HG02642 (cell line): ENCODE measurements at regions not wholly inside any gene's neighbourhood (a gene's known extent, or its start where the extent isn't known, plus 50 kb on each side); places are given as distances from the start of the nearest gene placed in this dataset.
"Not testable (repeated sequence)": the region's sequence is repeated elsewhere in the genome, so short reads cannot be mapped to it uniquely, and the experiment has no call there.

Experiments used
- ATAC-seq: cut with Tn5 transposase; IDR thresholded peaks from one replicate; pipeline ENCODE4 v1.9.1; 2021; ENCODE audit warnings: mild to moderate bottlenecking; ENCODE audit not compliant: unreplicated experiment, poor library complexity

DNA sequence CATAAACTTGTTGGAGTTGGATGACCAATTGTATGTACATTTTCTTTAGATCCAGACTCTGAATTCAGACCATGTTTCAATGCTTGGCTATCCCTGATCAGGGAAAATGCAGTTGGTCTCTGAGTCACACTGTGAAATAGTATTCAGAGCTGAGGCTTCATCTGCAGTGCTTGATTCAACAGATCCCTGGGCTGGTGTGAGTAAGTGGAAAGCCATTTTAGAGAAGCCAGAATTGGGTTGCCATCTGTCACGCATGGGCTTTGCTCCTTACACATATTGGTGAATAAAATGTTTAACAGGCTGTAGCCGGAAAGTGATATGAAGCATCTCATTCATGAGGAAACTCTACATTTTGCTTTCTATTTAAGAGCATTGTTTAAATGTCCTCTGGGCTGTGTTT lies 50.0 kb upstream of the ACYP2 start:
- ATAC-seq, result no peak

DNA sequence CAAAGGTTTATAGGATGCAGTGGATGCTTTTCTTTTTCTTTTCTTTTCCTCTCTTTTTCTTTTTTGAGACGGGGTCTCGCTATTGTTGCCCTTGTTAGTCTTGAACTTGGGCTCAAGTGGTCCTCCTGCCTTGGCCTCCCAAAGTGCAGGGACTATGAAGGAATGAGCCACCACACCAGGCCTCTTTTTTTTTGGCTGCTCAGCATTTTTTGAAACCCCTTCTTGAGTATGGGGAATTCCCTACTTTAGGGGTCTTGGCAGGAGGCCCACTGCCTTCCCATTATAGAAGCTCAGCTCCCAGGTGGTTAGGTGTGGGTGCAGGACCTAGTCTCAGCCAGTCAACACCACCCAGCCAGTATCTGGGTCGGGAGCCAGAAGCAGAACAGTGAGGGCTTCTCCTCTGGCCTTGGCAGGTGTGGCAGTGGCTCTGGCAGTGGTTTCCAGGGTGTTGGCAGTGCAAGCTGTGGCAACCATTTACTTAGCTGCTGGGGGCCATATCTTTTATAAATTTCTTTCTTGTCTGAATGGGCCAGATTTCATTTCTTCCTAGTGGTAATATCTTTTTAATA lies 51.4 kb upstream of the ACYP2 start:
- ATAC-seq, result no peak

DNA sequence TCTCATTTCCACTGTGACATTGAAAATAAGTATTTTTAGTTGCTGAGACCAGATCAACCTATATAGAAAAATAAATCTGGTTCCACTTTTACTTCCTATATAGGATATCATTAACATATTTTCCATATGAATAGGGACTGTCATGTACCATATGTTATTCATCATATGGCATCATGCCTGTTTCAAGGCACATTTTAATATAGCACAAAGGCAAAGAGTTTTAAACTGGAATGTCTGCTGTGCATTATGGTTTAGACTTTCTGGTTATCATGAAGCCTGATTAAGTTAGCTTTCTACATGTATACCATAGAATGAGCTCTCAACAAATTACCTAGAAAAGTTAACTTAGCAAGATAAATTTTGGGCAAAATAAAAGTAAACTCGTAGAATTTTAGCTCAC lies 53.0 kb upstream of the ACYP2 start:
- no peak for ATAC-seq

DNA sequence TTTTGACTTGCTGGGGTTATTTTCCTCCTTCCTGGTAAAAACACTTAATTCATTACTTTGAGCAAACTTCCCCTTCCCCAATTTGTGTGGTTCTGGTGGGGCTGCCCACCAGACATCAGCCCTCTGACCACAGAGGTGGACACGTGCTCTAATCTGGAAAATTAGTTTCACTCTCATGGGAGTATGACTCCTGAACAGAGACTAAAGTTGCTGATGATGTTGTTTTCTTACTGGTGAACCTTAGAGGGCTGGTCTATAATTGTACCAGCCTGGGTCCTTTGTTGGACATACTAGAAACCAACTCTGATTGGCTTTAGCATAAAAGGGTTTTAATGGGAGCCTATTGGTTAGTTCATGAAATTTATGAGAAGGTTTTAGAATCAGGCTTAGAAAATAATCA lies 54.1 kb upstream of the ACYP2 start:
- ATAC-seq, result no peak

DNA sequence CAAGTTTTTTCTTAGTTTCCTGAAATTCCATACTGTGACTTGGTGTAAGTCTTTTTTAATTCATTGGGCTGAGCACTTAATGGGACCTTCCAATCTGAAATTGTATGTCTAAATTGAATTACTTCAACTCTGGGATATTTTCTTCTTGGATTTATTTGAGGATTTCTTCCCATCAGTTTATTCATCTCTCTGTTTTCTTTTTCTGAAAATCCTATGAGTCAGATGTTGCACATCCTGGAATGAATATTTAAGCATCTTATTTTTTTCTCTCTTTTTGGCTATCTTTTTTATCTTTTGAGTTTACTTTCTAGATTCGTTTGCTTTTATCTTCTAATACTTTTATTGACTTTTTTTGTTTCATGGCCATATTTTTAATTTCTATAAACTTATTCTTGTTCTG lies 55.4 kb upstream of the ACYP2 start:
- ATAC-seq, result no peak

DNA sequence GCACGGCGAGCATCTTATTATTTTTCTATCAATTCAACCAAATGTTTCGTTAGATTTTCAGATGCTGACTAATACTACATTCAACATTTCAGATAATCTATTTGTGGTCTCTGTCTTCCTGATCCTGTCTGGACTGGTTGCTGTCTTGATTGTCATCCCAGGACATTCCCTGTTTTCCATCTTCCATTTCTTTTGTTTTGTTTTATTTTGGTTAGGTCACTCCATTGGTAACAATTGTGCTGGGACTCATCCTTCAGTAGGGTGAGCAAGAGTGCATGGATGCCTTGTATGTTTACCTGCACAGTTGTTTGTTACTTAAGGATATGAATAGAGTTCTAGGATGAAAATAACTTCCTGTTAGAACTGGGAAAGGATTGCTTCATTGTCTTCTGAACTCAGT lies 55.9 kb upstream of the ACYP2 start:
- ATAC-seq, result no peak

DNA sequence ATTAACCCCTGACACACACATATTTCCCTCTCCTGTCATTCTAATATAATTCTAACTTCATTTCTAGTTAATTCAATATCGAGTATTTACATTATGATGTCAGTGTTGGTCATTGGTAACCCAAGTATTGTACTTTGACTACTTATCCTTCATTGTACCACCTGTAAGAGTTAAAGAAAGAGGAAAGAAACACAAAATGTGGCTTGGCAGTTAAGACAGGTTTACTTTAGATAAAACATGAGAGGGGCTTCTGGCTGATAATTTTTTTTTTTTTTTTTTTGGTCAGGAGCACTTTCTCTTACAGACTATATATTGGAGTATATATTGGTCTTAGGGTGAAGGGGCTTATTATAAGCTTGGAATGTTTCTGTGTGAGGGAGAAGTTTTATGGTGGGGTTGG lies 57.0 kb upstream of the ACYP2 start:
- no peak for ATAC-seq

- no peak for ATAC-seq
These were observed 60.6 kb upstream of the ACYP2 start for GRCh38 chr2:54054774-54055173.

- peak; percentile 83 for ATAC-seq
These were observed 61.1 kb upstream of the ACYP2 start for GRCh38 chr2:54054271-54054670.

DNA sequence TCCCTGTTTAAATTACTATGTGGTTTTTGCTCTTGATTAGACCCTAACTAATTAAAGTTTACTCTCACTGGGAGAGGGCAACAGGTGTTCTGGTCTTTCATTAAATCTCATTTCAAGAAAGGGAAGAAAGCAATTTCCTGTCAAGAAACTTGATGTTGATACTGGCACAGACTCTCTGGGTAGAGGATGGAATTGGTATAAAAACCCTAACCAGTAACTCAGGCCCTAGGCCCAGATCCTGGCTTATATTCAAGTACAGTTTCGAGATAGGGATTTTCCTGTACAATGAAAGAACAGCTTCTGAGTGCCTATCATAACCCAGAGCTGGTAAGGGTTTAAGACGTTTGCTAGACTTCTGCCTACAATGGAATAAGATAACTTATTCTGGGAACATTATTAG lies 61.6 kb upstream of the ACYP2 start:
- peak; percentile 37 for ATAC-seq

- ATAC-seq, result no peak
These were observed 62.3 kb upstream of the ACYP2 start for GRCh38 chr2:54052825-54053718.

DNA sequence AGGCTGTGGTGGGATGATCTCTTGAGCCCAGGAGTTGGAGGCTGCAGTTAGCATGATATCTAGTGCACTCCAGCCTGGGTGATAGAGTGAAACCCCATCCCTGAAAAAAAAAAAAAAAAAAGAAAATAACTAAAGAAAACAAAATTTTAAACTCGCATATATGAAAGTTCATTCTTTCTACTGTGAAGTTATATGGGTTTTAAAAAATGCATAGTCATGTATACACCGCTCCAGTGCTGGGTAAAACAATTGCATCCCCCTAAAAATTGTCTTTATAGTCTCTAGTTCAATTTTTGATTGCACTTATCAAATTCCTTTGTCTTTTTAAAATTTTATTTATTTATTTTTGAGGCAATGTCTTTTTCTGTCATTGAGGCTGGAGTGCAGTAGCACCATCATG lies 65.0 kb upstream of the ACYP2 start:
- ATAC-seq, result no peak

- no peak for ATAC-seq
These were observed 66.0 kb upstream of the ACYP2 start for GRCh38 chr2:54049365-54049764.

GRCh38 chr2:54048896-54049295 lies 66.5 kb upstream of the ACYP2 start:
- ATAC-seq, result not testable (repeated sequence)

DNA sequence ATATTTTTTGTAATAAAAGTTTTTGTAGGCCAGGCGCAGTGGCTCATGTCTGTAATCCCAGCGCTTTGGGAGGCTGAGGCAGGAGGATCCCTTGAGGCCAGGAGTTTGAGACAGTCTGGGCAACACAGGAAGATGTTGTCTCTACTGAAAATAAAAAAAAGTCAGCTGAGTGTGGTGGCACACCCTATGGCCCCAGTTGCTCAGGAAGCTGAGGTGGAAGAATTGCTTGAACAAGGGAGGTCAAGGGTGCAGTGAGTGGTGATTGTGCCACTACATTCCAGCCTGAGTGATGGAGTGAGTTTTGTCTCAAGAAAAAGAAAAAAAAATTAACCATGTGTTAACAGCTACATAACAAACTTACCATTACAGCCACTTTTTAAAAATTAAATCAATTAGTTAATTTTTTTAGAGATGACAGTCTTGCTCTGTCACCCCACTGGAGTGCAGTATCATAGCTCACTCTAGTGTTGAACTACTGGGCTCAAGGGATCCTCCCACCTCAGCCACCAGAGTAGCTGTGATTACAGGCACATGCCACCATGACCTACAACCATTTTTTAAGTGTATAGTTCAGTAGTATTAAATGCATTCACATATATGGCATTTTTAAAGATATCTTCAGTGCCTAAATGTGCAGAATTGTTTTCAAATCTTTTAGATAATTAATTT lies 67.2 kb upstream of the ACYP2 start:
- ATAC-seq, result no peak

GRCh38 chr2:54047658-54048057 lies 67.8 kb upstream of the ACYP2 start:
- ATAC-seq, result no peak

DNA sequence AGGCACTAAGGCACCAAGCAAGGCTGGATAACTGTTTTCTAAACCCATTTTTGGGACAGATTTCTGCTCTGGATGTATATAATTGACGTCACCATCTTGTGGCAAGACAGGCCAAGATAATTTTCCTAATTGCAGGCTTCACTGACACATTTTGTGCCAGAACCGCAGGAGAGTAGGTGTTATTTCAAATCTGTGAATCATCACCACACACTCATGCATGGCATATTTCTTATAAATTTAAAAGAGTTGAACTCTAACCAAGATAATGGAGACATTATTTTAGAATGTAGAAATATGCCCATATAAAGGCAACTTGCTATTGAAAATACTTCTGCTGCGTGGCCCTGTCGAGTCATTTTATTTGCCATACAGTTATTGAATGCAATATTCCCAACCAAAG lies 68.3 kb upstream of the ACYP2 start:
- ATAC-seq, result no peak

GRCh38 chr2:54042897-54043620 lies 72.3 kb upstream of the PSME4 start:
- ATAC-seq, result no peak

DNA sequence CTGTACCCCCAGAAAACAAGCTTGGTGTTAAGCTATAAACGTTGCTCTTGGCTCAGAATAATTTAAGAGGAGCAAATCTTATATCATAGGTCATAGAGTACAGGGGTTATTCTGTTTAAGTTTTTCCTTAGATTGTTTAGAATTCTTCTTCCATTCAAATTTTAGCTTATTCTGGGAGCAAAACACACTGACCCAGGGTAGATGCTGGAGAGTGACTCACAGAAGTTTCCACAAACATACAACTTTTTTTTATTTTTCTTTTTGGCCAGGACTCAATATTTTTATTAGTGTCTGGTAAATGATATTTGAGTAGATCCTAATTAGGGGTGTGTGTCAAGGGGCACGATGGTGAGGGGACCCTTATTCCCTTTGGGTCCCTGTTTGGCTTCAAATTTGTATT lies 71.5 kb upstream of the PSME4 start:
- no peak for ATAC-seq

DNA sequence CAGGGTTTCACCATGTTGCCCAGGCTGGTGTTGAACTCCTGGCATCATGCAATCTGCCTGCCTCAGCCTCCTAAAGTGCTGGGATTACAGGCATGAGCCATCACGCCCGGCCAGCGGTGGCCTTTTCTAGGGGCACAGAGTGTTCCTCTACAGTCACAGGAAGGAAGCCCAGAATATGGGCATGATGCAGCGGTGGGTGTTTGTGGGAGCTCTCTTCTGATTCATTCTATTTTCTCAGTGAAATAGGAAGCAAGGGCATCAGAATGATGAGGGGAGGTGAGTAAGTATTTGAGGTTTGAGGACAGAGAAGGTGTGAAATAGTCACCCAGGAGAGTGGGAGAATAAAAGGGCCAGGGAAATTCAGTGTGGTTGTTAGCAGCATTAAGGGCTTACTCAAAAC lies 70.3 kb upstream of the PSME4 start:
- ATAC-seq, result no peak

DNA sequence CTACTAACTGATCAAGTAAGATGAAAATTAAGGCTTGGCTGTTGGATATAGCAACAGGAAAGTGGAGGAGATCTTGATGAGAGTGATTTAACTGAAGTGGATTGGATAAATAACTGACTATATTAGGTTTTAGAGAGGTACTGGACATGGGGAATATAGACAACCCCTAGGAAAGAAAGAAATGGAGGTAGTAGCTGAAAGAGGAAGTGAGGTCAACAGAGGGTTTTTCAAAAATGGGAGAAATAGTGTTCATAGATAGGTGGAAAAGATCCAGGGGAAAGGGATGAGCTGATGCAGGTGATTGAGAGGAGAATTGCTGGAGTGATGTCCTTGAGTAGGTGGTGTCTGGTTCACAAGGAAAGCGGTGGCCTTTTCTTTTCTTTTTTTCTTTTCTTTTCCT lies 69.9 kb upstream of the PSME4 start:
- no peak for ATAC-seq
